ENCODE measurements at regions not wholly inside any gene's neighbourhood (a gene's known extent, or its start where the extent isn't known, plus 50 kb on each side); places are given as distances from the start of the nearest gene placed in this dataset.
"Not testable (repeated sequence)": the region's sequence is repeated elsewhere in the genome, so short reads cannot be mapped to it uniquely, and the experiment has no call there.

GRCh38 chr13:42373048-42373812 is 101.3 kb downstream of the AKAP11 start:
- no peak for DNase-seq

GRCh38 chr13:42375663-42376062 is 103.7 kb downstream of the AKAP11 start:
- DNase-seq, result no peak

GRCh38 chr13:42377640-42378382 is 105.9 kb downstream of the AKAP11 start:
- DNase-seq, result no peak

- DNase-seq, result no peak
Observed at GRCh38 chr13:42378383-42378780, 106.4 kb downstream of the AKAP11 start.

GRCh38 chr13:42379241-42379640 is 107.3 kb downstream of the AKAP11 start:
- no peak for DNase-seq

- no peak for DNase-seq
Observed at GRCh38 chr13:42380420-42381164, 108.6 kb downstream of the AKAP11 start.

- no peak for DNase-seq
Observed at GRCh38 chr13:42381165-42381425, 109.1 kb downstream of the AKAP11 start.

- not testable (repeated sequence) for DNase-seq
Observed at GRCh38 chr13:42381426-42381825, 109.5 kb downstream of the AKAP11 start.

- DNase-seq, result no peak
Observed at GRCh38 chr13:42383025-42383424, 111.1 kb downstream of the AKAP11 start.

GRCh38 chr13:42384265-42384664 is 112.3 kb downstream of the AKAP11 start:
- DNase-seq, result no peak

- DNase-seq, result no peak
Observed at GRCh38 chr13:42388326-42388725, 116.4 kb downstream of the AKAP11 start.

GRCh38 chr13:42389041-42389440 is 117.1 kb downstream of the AKAP11 start:
- no peak for DNase-seq

- DNase-seq, result no peak
Observed at GRCh38 chr13:42392180-42392579, 120.2 kb downstream of the AKAP11 start.

- no peak for DNase-seq
Observed at GRCh38 chr13:42392716-42393572, 121.0 kb downstream of the AKAP11 start.

- DNase-seq, result no peak
Observed at GRCh38 chr13:42393573-42394360, 121.8 kb downstream of the AKAP11 start.

GRCh38 chr13:42394361-42394708 is 122.4 kb downstream of the AKAP11 start:
- DNase-seq, result no peak

GRCh38 chr13:42394711-42395085 is 122.7 kb downstream of the AKAP11 start:
- no peak for DNase-seq

GRCh38 chr13:42395086-42395821 is 123.3 kb downstream of the AKAP11 start:
- DNase-seq, result no peak

GRCh38 chr13:42396501-42396900 is 124.5 kb downstream of the AKAP11 start:
- DNase-seq, result peak; percentile 12

GRCh38 chr13:42396901-42397655 is 125.1 kb downstream of the AKAP11 start:
- no peak for DNase-seq

GRCh38 chr13:42398533-42398932 is 126.6 kb downstream of the AKAP11 start:
- no peak for DNase-seq
